Breast epithelium (tissue), 4 donors: ENCODE measurements at regions not wholly inside any gene's neighbourhood (a gene's known extent, or its start where the extent isn't known, plus 50 kb on each side); places are given as distances from the start of the nearest gene placed in this dataset.

ENCODE experiments used
- DNase-seq, 2 donors: peaks; one replicate each; pipeline ENCODE4 v3.0.0-alpha.2; 2019; ENCODE audit warnings: low spot score in 2 of 2
- H3K27ac ChIP-seq, 2 donors: fragments of 200-600 bp; sonication (generic) in 1 of 2; one replicate each; pipeline ENCODE4 v1.5.1; 2016 to 2019; ENCODE audit warnings: mild to moderate bottlenecking in 1 of 2
- H3K27me3 ChIP-seq, 2 donors: fragments of 200-600 bp; sonication (generic) in 1 of 2; one replicate each; pipeline versions ENCODE4 v1.5.1 to v1.6.0; 2017 to 2019; ENCODE audit warnings: control low read depth in 1 of 2, mild to moderate bottlenecking in 1 of 2
- H3K36me3 ChIP-seq: fragments of 200-600 bp; one replicate; pipeline ENCODE4 v1.5.1; 2019
- H3K4me1 ChIP-seq, 2 donors: fragments of 200-600 bp; sonication (generic); one replicate each; pipeline ENCODE4 v1.5.1; 2016 to 2019; ENCODE audit warnings: control low read depth in 1 of 2
- H3K4me3 ChIP-seq, 3 donors: fragments of 200-600 bp; sonication (generic); 1 replicate in 2 of 3; 2 replicates in 1 of 3; pipeline ENCODE4 v1.5.1; 2016 to 2019; ENCODE audit warnings: mild to moderate bottlenecking in 3 of 3, moderate library complexity in 2 of 3
- H3K9me3 ChIP-seq, 2 donors: fragments of 200-600 bp; sonication (generic) in 1 of 2; one replicate each; pipeline ENCODE4 v1.5.1; 2016 to 2019; ENCODE audit warnings: control low read depth in 1 of 2
- CTCF ChIP-seq, 3 donors: fragments of 450-650 bp; IDR thresholded peaks; one replicate each; pipeline ENCODE4 v1.5.1; 2016 to 2017; ENCODE audit warnings: antibody characterized with exemption in 3 of 3, mild to moderate bottlenecking in 3 of 3, moderate library complexity in 3 of 3
- POLR2A ChIP-seq: fragments of 450-650 bp; IDR thresholded peaks from one replicate; pipeline ENCODE4 v1.6.1; 2016; ENCODE audit warnings: antibody characterized with exemption, mild to moderate bottlenecking, moderate library complexity
- POLR2AphosphoS5 ChIP-seq, 3 donors: sonication (generic); formaldehyde crosslinking; IDR thresholded peaks; one replicate each; pipeline ENCODE4 v1.6.1; 2017; ENCODE audit warnings: antibody characterized with exemption in 3 of 3
- intact Hi-C: fragments of 100-400 bp; cut with DNase I; formaldehyde crosslinking; loops from one replicate; pipeline ENCODE4 v1.15.1; 2023; ENCODE audit warnings: low total_unique reads

GRCh38 chr13:58048670-58049069, 417.1 kb downstream of the PCDH17 start:
- H3K4me1 ChIP-seq, result no peaks in the 10 kb centered on the region
- H3K27ac ChIP-seq, result no peak overlapping the region
- no peaks in the 10 kb centered on the region for H3K36me3 ChIP-seq
- DNase-seq, result no peak
- H3K27me3 ChIP-seq, result no peaks in the 10 kb centered on the region
- no peak overlapping the region for H3K4me3 ChIP-seq
- no peaks in the 10 kb centered on the region for H3K9me3 ChIP-seq
- no peak for TF ChIP-seq CTCF (IDR thresholded peaks at IDR 0.05)
- TF ChIP-seq POLR2A, result no peak
- no peak for TF ChIP-seq POLR2AphosphoS5 (IDR thresholded peaks at IDR 0.05)
- intact Hi-C loops, result no loop called here

- no peaks in the 10 kb centered on the region for H3K9me3 ChIP-seq
- no peak overlapping the region for H3K4me3 ChIP-seq
- no peaks in the 10 kb centered on the region for H3K36me3 ChIP-seq
- no peaks in the 10 kb centered on the region for H3K4me1 ChIP-seq
- no peaks in the 10 kb centered on the region for H3K27me3 ChIP-seq
- intact Hi-C loops, result no loop called here
- TF ChIP-seq POLR2AphosphoS5 (IDR thresholded peaks at IDR 0.05) (no peak), CTCF (IDR thresholded peaks at IDR 0.05) (no peak), POLR2A (no peak)
- DNase-seq, result no peak
- no peak overlapping the region for H3K27ac ChIP-seq
These were observed 419.9 kb downstream of the PCDH17 start for GRCh38 chr13:58051396-58051795.

GRCh38 chr13:58051807-58052375, 420.3 kb downstream of the PCDH17 start:
- no peaks in the 10 kb centered on the region for H3K36me3 ChIP-seq
- H3K9me3 ChIP-seq, result no peaks in the 10 kb centered on the region
- TF ChIP-seq POLR2A, result no peak
- no peak for TF ChIP-seq POLR2AphosphoS5 (IDR thresholded peaks at IDR 0.05)
- TF ChIP-seq CTCF (IDR thresholded peaks at IDR 0.05), result no peak
- intact Hi-C loops, result no loop called here
- H3K4me3 ChIP-seq, result no peak overlapping the region
- H3K27me3 ChIP-seq, result no peaks in the 10 kb centered on the region
- no peaks in the 10 kb centered on the region for H3K4me1 ChIP-seq
- H3K27ac ChIP-seq, result no peak overlapping the region
- DNase-seq, result no peak

GRCh38 chr13:58056426-58056825, 424.9 kb downstream of the PCDH17 start:
- intact Hi-C loops, result no loop called here
- TF ChIP-seq POLR2A (no peak), CTCF (IDR thresholded peaks at IDR 0.05) (no peak), POLR2AphosphoS5 (IDR thresholded peaks at IDR 0.05) (no peak)
- no peaks in the 10 kb centered on the region for H3K4me1 ChIP-seq
- H3K36me3 ChIP-seq, result no peaks in the 10 kb centered on the region
- H3K9me3 ChIP-seq, result no peaks in the 10 kb centered on the region
- no peaks in the 10 kb centered on the region for H3K27me3 ChIP-seq
- H3K4me3 ChIP-seq, result no peak overlapping the region
- H3K27ac ChIP-seq, result no peak overlapping the region
- DNase-seq, result no peak

- Histone ChIP-seq H3K4me1 (no peaks in the 10 kb centered on the region), H3K4me3 (no peak overlapping the region), H3K9me3 (peaks cover 0 to 2% of the 10 kb centered on the region in 2 donors), H3K27me3 (no peaks in the 10 kb centered on the region), H3K36me3 (no peaks in the 10 kb centered on the region), H3K27ac (no peak overlapping the region)
- TF ChIP-seq CTCF (IDR thresholded peaks at IDR 0.05), result no peak
- TF ChIP-seq POLR2AphosphoS5 (IDR thresholded peaks at IDR 0.05), result no peak
- TF ChIP-seq POLR2A, result no peak
- intact Hi-C loops, result loop anchor here (5.0 kb wide), 1 partner anchor 168 kb away; no protein-coding TSS in a partner anchor
- no peak for DNase-seq
These were observed 428.1 kb downstream of the PCDH17 start for GRCh38 chr13:58059624-58060023.
